AG04450 (cell line): ENCODE measurements at regions not wholly inside any gene's neighbourhood (a gene's known extent, or its start where the extent isn't known, plus 50 kb on each side); places are given as distances from the start of the nearest gene placed in this dataset.

Experiments used
- CTCF ChIA-PET: fragments of 300-600, 350-600 bp; formaldehyde crosslinking; extraction: SDS; loops from one replicate; lab custom pipeline; 2022; ENCODE audit warnings: antibody characterized with exemption, inconsistent platforms; lab: Charles Lee
- POLR2A ChIA-PET: fragments of 350-600 bp; formaldehyde crosslinking; extraction: SDS; loops from one replicate; lab custom pipeline; 2021; ENCODE audit warnings: antibody characterized with exemption, inconsistent platforms; lab: Yijun Ruan, JAX
- DNase-seq: peaks from one replicate; pipeline ENCODE4 v3.0.0-alpha.2; 2011; ENCODE audit warnings: low read depth, low spot score
- H3K27ac ChIP-seq: one replicate; pipeline ENCODE4 v1.5.1; 2012; ENCODE audit warnings: low read depth, low read length, control low read depth
- H3K27me3 ChIP-seq: one replicate; pipeline ENCODE4 v1.6.0; 2012; ENCODE audit warnings: low read length; ENCODE audit not compliant: control insufficient read depth, insufficient read depth
- H3K4me3 ChIP-seq: 2 replicates; pipeline ENCODE4 v1.5.1; 2011; ENCODE audit warnings: mild to moderate bottlenecking, low read depth, low read length, control low read depth
- H3K9me3 ChIP-seq: 2 replicates; pipeline ENCODE4 v1.5.1; 2012; ENCODE audit warnings: low read length; ENCODE audit not compliant: control insufficient read depth, insufficient read depth
- CTCF ChIP-seq: IDR thresholded peaks from 2 replicates; pipeline ENCODE4 v1.5.1; 2011; ENCODE audit warnings: low read depth, low read length, control low read depth, inconsistent platforms

GRCh38 chr5:100004969-100005368 lies 530.2 kb upstream of the FAM174A start:
- ChIA-PET CTCF (no interaction called here), POLR2A (no interaction called here)
- H3K9me3 ChIP-seq, result no peaks in the 10 kb centered on the region
- no peak overlapping the region for H3K4me3 ChIP-seq
- H3K27me3 ChIP-seq, result no peaks in the 10 kb centered on the region
- DNase-seq, result no peak
- TF ChIP-seq CTCF, result no peak
- no peak overlapping the region for H3K27ac ChIP-seq

DNA sequence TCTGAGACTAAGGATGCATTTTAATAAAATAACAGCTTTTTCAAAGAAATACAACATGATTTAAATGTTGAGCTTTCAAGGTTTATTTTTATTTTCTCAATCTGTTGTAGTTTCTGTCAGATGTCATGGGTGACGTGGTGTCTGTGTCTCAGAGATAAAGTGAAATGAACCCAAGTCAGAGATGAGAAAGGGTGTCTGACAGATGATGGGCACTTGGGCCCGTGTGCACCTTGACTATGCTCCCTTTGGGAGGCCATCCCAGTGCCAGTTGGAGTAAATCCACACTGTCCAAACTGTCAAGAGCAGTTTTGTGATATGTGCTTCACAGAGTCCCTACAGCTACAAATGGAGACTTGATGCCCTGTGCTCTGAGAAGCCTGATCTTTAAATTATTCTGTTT lies 536.9 kb upstream of the FAM174A start:
- no peak overlapping the region for H3K27ac ChIP-seq
- no peak for TF ChIP-seq CTCF
- DNase-seq, result no peak
- no peak overlapping the region for H3K4me3 ChIP-seq
- H3K9me3 ChIP-seq, result no peaks in the 10 kb centered on the region
- no peaks in the 10 kb centered on the region for H3K27me3 ChIP-seq
- POLR2A ChIA-PET, result no interaction called here
- CTCF ChIA-PET, result no interaction called here

GRCh38 chr5:99995407-99995806 lies 539.8 kb upstream of the FAM174A start:
- H3K4me3 ChIP-seq, result no peak overlapping the region
- H3K9me3 ChIP-seq, result no peaks in the 10 kb centered on the region
- CTCF ChIA-PET, result no interaction called here
- no peak for DNase-seq
- H3K27ac ChIP-seq, result no peak overlapping the region
- TF ChIP-seq CTCF, result no peak
- H3K27me3 ChIP-seq, result no peaks in the 10 kb centered on the region
- POLR2A ChIA-PET, result no interaction called here

DNA sequence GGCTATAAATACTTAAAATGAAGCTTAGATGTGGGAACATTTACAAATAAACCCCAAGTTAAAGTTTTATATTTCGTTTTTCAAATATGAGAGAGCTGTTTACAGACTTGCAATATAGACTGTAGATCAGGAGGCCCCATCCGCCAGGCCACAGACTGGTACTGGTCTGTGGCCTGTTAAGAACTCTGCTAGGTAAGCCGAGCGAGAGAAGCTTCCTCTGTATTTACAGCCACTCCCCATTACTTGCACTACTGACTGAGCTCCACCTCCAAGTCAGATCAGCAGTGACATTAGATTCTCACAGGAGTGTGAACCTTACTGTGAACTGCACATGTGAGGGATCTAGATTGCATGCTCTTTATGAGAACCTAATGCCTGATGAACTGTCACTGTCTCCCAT lies 561.4 kb upstream of the FAM174A start:
- Histone ChIP-seq H3K4me3 (no peak overlapping the region), H3K9me3 (no peaks in the 10 kb centered on the region), H3K27ac (no peak overlapping the region), H3K27me3 (no peaks in the 10 kb centered on the region)
- ChIA-PET POLR2A (no interaction called here), CTCF (no interaction called here)
- DNase-seq, result no peak
- TF ChIP-seq CTCF, result no peak

GRCh38 chr5:99955962-99956361 lies 579.2 kb upstream of the FAM174A start:
- Histone ChIP-seq H3K27me3 (no peaks in the 10 kb centered on the region), H3K9me3 (peaks cover 19% of the 10 kb centered on the region), H3K27ac (no peak overlapping the region), H3K4me3 (no peak overlapping the region)
- no peak for TF ChIP-seq CTCF
- DNase-seq, result no peak
- ChIA-PET POLR2A (no interaction called here), CTCF (no interaction called here)
